ENCODE measurements at regions not wholly inside any gene's neighbourhood (a gene's known extent, or its start where the extent isn't known, plus 50 kb on each side); places are given as distances from the start of the nearest gene placed in this dataset.

GRCh38 chr18:28334516-28334915 is 157.6 kb upstream of the CDH2 start:
- H3K4me3 ChIP-seq (ENCODE audit: control insufficient read depth, low read depth, low read length): no peak overlapping the region
- no peak for DNase-seq (ENCODE audit: low read depth)
- no peak for TF ChIP-seq CTCF (IDR thresholded peaks at IDR 0.05; ENCODE audit: control insufficient read depth, insufficient read depth, low read depth, low read length, missing control alignments)

GRCh38 chr18:28332071-28332470 is 155.1 kb upstream of the CDH2 start:
- DNase-seq (ENCODE audit: low read depth): no peak
- no peak overlapping the region for H3K4me3 ChIP-seq (ENCODE audit: control insufficient read depth, low read depth, low read length)
- TF ChIP-seq CTCF (IDR thresholded peaks at IDR 0.05; ENCODE audit: control insufficient read depth, insufficient read depth, low read depth, low read length, missing control alignments): no peak

GRCh38 chr18:28331551-28331950 is 154.6 kb upstream of the CDH2 start:
- no peak for TF ChIP-seq CTCF (IDR thresholded peaks at IDR 0.05; ENCODE audit: control insufficient read depth, insufficient read depth, low read depth, low read length, missing control alignments)
- no peak for DNase-seq (ENCODE audit: low read depth)
- H3K4me3 ChIP-seq (ENCODE audit: control insufficient read depth, low read depth, low read length): no peak overlapping the region

- no peak for TF ChIP-seq CTCF (IDR thresholded peaks at IDR 0.05; ENCODE audit: control insufficient read depth, insufficient read depth, low read depth, low read length, missing control alignments)
- DNase-seq (ENCODE audit: low read depth): no peak
- H3K4me3 ChIP-seq (ENCODE audit: control insufficient read depth, low read depth, low read length): no peak overlapping the region
Observed at GRCh38 chr18:28313602-28314001, 136.7 kb upstream of the CDH2 start.

GRCh38 chr18:28288784-28289183 is 111.9 kb upstream of the CDH2 start:
- no peak overlapping the region for H3K4me3 ChIP-seq (ENCODE audit: control insufficient read depth, low read depth, low read length)
- DNase-seq (ENCODE audit: low read depth): no peak
- no peak for TF ChIP-seq CTCF (IDR thresholded peaks at IDR 0.05; ENCODE audit: control insufficient read depth, insufficient read depth, low read depth, low read length, missing control alignments)

- DNase-seq (ENCODE audit: low read depth): no peak
- no peak for TF ChIP-seq CTCF (IDR thresholded peaks at IDR 0.05; ENCODE audit: control insufficient read depth, insufficient read depth, low read depth, low read length, missing control alignments)
Observed at GRCh38 chr18:28287146-28287545, 110.2 kb upstream of the CDH2 start.

GRCh38 chr18:28284132-28284531 is 107.2 kb upstream of the CDH2 start:
- DNase-seq (ENCODE audit: low read depth): no peak
- H3K4me3 ChIP-seq (ENCODE audit: control insufficient read depth, low read depth, low read length): no peak overlapping the region
- TF ChIP-seq CTCF (IDR thresholded peaks at IDR 0.05; ENCODE audit: control insufficient read depth, insufficient read depth, low read depth, low read length, missing control alignments): no peak

More at GRCh38 chr18:28287146-28287545, 110.2 kb upstream of the CDH2 start:
- H3K4me3 ChIP-seq (ENCODE audit: control insufficient read depth, low read depth, low read length): no peak overlapping the region
